Astrocyte (in vitro differentiated cells and primary cell): ENCODE measurements at regions not wholly inside any gene's neighbourhood (a gene's known extent, or its start where the extent isn't known, plus 50 kb on each side); places are given as distances from the start of the nearest gene placed in this dataset.

Source experiments
- DNase-seq: peaks from one replicate; pipeline ENCODE4 v3.0.0-alpha.2; 2010; ENCODE audit warnings: low read depth
- FAIRE-seq: peaks from 2 replicates; lab custom pipeline; 2011; peaks lifted over from hg19 to GRCh38; lab: Jason Lieb, UNC
- H2AFZ ChIP-seq: 2 replicates; pipeline ENCODE4 v1.6.0; 2012; ENCODE audit warnings: low read depth, low read length, inconsistent platforms
- H3K27ac ChIP-seq: 2 replicates; pipeline ENCODE4 v1.5.1; 2011; ENCODE audit warnings: low read depth, low read length, inconsistent platforms
- H3K27me3 ChIP-seq: 2 replicates; pipeline ENCODE4 v1.6.0; 2011; ENCODE audit warnings: low read length, inconsistent platforms; ENCODE audit not compliant: insufficient read depth
- H3K36me3 ChIP-seq: 2 replicates; pipeline ENCODE4 v1.5.1; 2011; ENCODE audit warnings: low read length, inconsistent platforms; ENCODE audit not compliant: insufficient read depth
- H3K4me1 ChIP-seq: 2 replicates; pipeline ENCODE4 v1.5.1; 2011; ENCODE audit warnings: low read length, inconsistent platforms; ENCODE audit not compliant: insufficient read depth
- H3K4me2 ChIP-seq: 2 replicates; pipeline ENCODE4 v1.6.0; 2012; ENCODE audit warnings: low read length, inconsistent platforms
- H3K4me3 ChIP-seq: 2 replicates; pipeline ENCODE4 v1.5.1; 2011; ENCODE audit warnings: low read depth, mild to moderate bottlenecking, low read length, inconsistent platforms; ENCODE audit not compliant: insufficient read depth
- H3K79me2 ChIP-seq: 2 replicates; pipeline ENCODE4 v1.6.0; 2012; ENCODE audit warnings: mild to moderate bottlenecking, low read length, inconsistent platforms; ENCODE audit not compliant: insufficient read depth
- H3K9ac ChIP-seq: 2 replicates; pipeline ENCODE4 v1.6.0; 2012; ENCODE audit warnings: mild to moderate bottlenecking, low read length, inconsistent platforms
- H3K9me3 ChIP-seq: 2 replicates; pipeline ENCODE4 v1.5.1; 2012; ENCODE audit warnings: low read depth, mild to moderate bottlenecking, low read length, inconsistent platforms; ENCODE audit not compliant: insufficient read depth
- H4K20me1 ChIP-seq: 2 replicates; pipeline ENCODE4 v1.6.0; 2012; ENCODE audit warnings: low read length, inconsistent platforms; ENCODE audit not compliant: insufficient read depth
- H3K27ac Mint-ChIP-seq: one replicate; pipeline ENCODE4 v1.8.0; 2021; ENCODE audit warnings: mild to moderate bottlenecking, mixed read lengths; ENCODE audit not compliant: unreplicated experiment
- H3K27me3 Mint-ChIP-seq: one replicate; pipeline ENCODE4 v1.8.0; 2021; ENCODE audit warnings: low read depth, mixed read lengths; ENCODE audit not compliant: unreplicated experiment
- H3K36me3 Mint-ChIP-seq: one replicate; pipeline ENCODE4 v1.8.0; 2021; ENCODE audit warnings: low read depth, mixed read lengths; ENCODE audit not compliant: unreplicated experiment
- H3K4me1 Mint-ChIP-seq: one replicate; pipeline ENCODE4 v1.8.0; 2021; ENCODE audit warnings: low read depth, mixed read lengths; ENCODE audit not compliant: unreplicated experiment
- H3K4me3 Mint-ChIP-seq: one replicate; pipeline ENCODE4 v1.8.0; 2021; ENCODE audit warnings: mild to moderate bottlenecking, moderate library complexity, mixed read lengths; ENCODE audit not compliant: unreplicated experiment
- H3K9me3 Mint-ChIP-seq: one replicate; pipeline ENCODE4 v1.8.0; 2021; ENCODE audit warnings: mild to moderate bottlenecking, mixed read lengths; ENCODE audit not compliant: unreplicated experiment
- CTCF ChIP-seq: IDR thresholded peaks from 2 replicates; pipeline ENCODE4 v1.5.1; 2011; ENCODE audit warnings: low read depth, mild to moderate bottlenecking, inconsistent platforms, low read length, moderate library complexity; ENCODE audit not compliant: insufficient read depth
- EZH2 ChIP-seq: IDR thresholded peaks from 2 replicates; pipeline ENCODE4 v1.6.1; 2012; ENCODE audit warnings: mild to moderate bottlenecking, low read length, inconsistent platforms; ENCODE audit not compliant: insufficient read depth

- H3K9me3 Mint-ChIP-seq = no peaks in the 10 kb centered on the region
- FAIRE-seq = no peak
- Histone ChIP-seq H3K4me3 (no peak overlapping the region), H3K36me3 (no peaks in the 10 kb centered on the region), H3K27me3 (no peaks in the 10 kb centered on the region), H3K9ac (no peak overlapping the region), H3K4me2 (no peak overlapping the region), H3K9me3 (no peaks in the 10 kb centered on the region), H2AFZ (no peak overlapping the region), H3K27ac (no peak overlapping the region), H4K20me1 (no peaks in the 10 kb centered on the region), H3K4me1 (no peaks in the 10 kb centered on the region), H3K79me2 (no peaks in the 10 kb centered on the region)
- DNase-seq = no peak
- no peak overlapping the region for H3K4me3 Mint-ChIP-seq
- no peaks in the 10 kb centered on the region for H3K27me3 Mint-ChIP-seq
- H3K36me3 Mint-ChIP-seq = no peaks in the 10 kb centered on the region
- H3K4me1 Mint-ChIP-seq = no peaks in the 10 kb centered on the region
- H3K27ac Mint-ChIP-seq = no peak overlapping the region
- TF ChIP-seq CTCF (no peak), EZH2 (no peak)
Observed at GRCh38 chr2:52539026-52539970, 1228.3 kb upstream of the CHAC2 start.

DNA sequence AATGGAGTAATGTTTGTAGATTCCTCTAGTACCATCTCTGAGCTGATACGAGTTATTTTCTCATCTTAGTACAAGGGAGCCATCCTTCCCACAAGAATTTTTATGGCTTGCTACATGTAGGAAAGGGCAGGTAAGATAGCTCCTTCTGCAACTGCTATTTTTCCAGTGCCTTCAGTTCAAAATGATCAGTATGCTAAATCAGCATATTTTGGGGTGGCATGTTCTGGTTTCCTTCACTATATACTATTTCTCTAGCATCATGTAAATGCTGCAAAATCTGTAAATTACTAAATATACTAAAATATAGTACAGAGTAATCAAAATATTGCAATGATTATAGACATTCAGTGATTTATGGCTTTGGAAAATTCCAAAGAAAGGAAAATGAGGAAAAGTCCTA lies 1230.0 kb upstream of the CHAC2 start:
- FAIRE-seq (no peak), DNase-seq (no peak)
- no peak overlapping the region for H3K4me3 ChIP-seq
- H3K9me3 Mint-ChIP-seq = no peaks in the 10 kb centered on the region
- H3K9ac ChIP-seq = no peak overlapping the region
- no peaks in the 10 kb centered on the region for H3K9me3 ChIP-seq
- TF ChIP-seq CTCF (no peak), EZH2 (no peak)
- H3K27ac ChIP-seq = no peak overlapping the region
- no peaks in the 10 kb centered on the region for H3K27me3 Mint-ChIP-seq
- H4K20me1 ChIP-seq = no peaks in the 10 kb centered on the region
- no peaks in the 10 kb centered on the region for H3K36me3 Mint-ChIP-seq
- no peak overlapping the region for H3K4me3 Mint-ChIP-seq
- no peaks in the 10 kb centered on the region for H3K4me1 ChIP-seq
- H3K27me3 ChIP-seq = no peaks in the 10 kb centered on the region
- H2AFZ ChIP-seq = no peak overlapping the region
- H3K79me2 ChIP-seq = no peaks in the 10 kb centered on the region
- no peaks in the 10 kb centered on the region for H3K36me3 ChIP-seq
- H3K27ac Mint-ChIP-seq = no peak overlapping the region
- H3K4me1 Mint-ChIP-seq = no peaks in the 10 kb centered on the region
- no peak overlapping the region for H3K4me2 ChIP-seq

DNA sequence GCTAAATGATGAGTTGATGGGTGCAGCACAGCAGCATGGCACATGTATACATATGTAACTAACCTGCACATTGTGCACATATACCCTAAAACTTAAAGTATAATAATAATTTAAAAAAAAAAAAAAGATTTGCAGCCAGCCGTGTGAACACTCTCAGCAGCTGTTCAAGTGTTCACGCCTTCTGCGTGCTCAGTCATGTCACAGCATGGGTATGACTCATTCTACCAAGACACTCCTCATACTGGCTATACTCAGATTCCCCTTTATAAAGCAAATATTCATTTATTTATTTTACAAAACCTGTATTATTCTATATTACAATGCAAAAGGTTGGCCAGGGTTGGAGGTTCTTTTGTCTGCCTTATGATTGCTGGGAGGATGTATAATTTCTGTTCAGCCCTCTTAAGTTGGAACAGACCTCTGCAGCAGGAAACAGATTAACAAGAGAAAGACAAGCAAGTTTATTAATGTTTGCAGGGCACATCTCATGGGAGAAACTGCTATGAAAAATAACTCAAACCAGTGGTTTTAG lies 1230.6 kb upstream of the CHAC2 start:
- no peaks in the 10 kb centered on the region for H3K79me2 ChIP-seq
- Mint-ChIP-seq H3K9me3 (no peaks in the 10 kb centered on the region), H3K27ac (no peak overlapping the region), H3K4me1 (no peaks in the 10 kb centered on the region), H3K27me3 (no peaks in the 10 kb centered on the region), H3K4me3 (no peak overlapping the region), H3K36me3 (no peaks in the 10 kb centered on the region)
- no peak for TF ChIP-seq EZH2
- TF ChIP-seq CTCF = no peak
- no peaks in the 10 kb centered on the region for H4K20me1 ChIP-seq
- no peaks in the 10 kb centered on the region for H3K27me3 ChIP-seq
- H2AFZ ChIP-seq = no peak overlapping the region
- no peak overlapping the region for H3K4me2 ChIP-seq
- H3K9me3 ChIP-seq = no peaks in the 10 kb centered on the region
- H3K4me3 ChIP-seq = no peak overlapping the region
- no peaks in the 10 kb centered on the region for H3K4me1 ChIP-seq
- no peak for DNase-seq
- no peak overlapping the region for H3K9ac ChIP-seq
- no peak for FAIRE-seq
- H3K36me3 ChIP-seq = no peaks in the 10 kb centered on the region
- no peak overlapping the region for H3K27ac ChIP-seq
